Endothelial cell of umbilical vein (primary cell): ENCODE measurements at regions not wholly inside any gene's neighbourhood (a gene's known extent, or its start where the extent isn't known, plus 50 kb on each side); places are given as distances from the start of the nearest gene placed in this dataset.

Experiments used
- BruUV-seq: library from RNA; stranded (reverse); fragments of 400-500 nt; replicated peaks from 2 replicates; lab custom pipeline; 2021; lab: Mats Ljungman, UMichigan
- CTCF ChIA-PET: fragments of 300-600, 350-600 bp; sonication (Branson Sonifier 250); formaldehyde crosslinking; loops from one replicate; lab custom pipeline; 2021; ENCODE audit warnings: antibody characterized with exemption, inconsistent platforms; lab: Charles Lee
- POLR2A ChIA-PET: fragments of 300-600, 350-600 bp; sonication (Branson Sonifier 250); formaldehyde crosslinking; loops from one replicate; lab custom pipeline; 2021; ENCODE audit warnings: antibody characterized with exemption, inconsistent platforms; lab: Charles Lee
- DNase-seq: peaks from one replicate; pipeline ENCODE4 v3.0.0-alpha.2; 2011; ENCODE audit warnings: low read depth, low spot score
- FAIRE-seq: peaks from 2 replicates; lab custom pipeline; 2011; peaks lifted over from hg19 to GRCh38; lab: Jason Lieb, UNC
- H2AFZ ChIP-seq: 2 replicates; pipeline ENCODE4 v1.6.0; 2012; ENCODE audit warnings: low read depth, low read length, control low read depth, inconsistent platforms
- H3K27ac ChIP-seq: 2 replicates; pipeline ENCODE4 v1.5.1; 2011; ENCODE audit warnings: low read depth, mild to moderate bottlenecking, control low read depth, low read length, moderate library complexity; ENCODE audit not compliant: insufficient read depth
- H3K27me3 ChIP-seq, 2 experiments: 2 replicates each; pipeline versions ENCODE4 v1.6.0 to v1.6.1; 2011; ENCODE audit warnings: low read length in 2 of 2, mixed read lengths in 1 of 2; ENCODE audit not compliant: control insufficient read depth in 2 of 2, insufficient read depth in 2 of 2
- H3K36me3 ChIP-seq, 2 experiments: 2 replicates in 1 of 2; 3 replicates in 1 of 2; pipeline ENCODE4 v1.5.1; 2011; ENCODE audit warnings: low read length in 2 of 2, mild to moderate bottlenecking in 1 of 2, moderate library complexity in 1 of 2; ENCODE audit not compliant: control insufficient read depth in 2 of 2, insufficient read depth in 2 of 2; ENCODE audit errors: extremely low read depth in 1 of 2
- H3K4me1 ChIP-seq: 3 replicates; pipeline ENCODE4 v1.5.1; 2011; ENCODE audit warnings: mild to moderate bottlenecking, low read length; ENCODE audit not compliant: control insufficient read depth, insufficient read depth; ENCODE audit errors: extremely low read depth
- H3K4me2 ChIP-seq: 2 replicates; pipeline ENCODE4 v1.6.1; 2011; ENCODE audit warnings: low read length, control low read depth, mixed read lengths; ENCODE audit not compliant: insufficient read depth
- H3K4me3 ChIP-seq, 3 experiments: fragments of 200-600 bp in 1 of 3; sonication (generic), shearing (Covaris generic) in 1 of 3; replicated peaks in 1 of 3; 2 replicates each; pipeline ENCODE4 v1.5.1; 2011 to 2016; ENCODE audit warnings: control low read depth in 3 of 3, low read length in 3 of 3, mild to moderate bottlenecking in 2 of 3, inconsistent platforms in 1 of 3, low read depth in 1 of 3, moderate library complexity in 1 of 3; ENCODE audit not compliant: insufficient read depth in 1 of 3
- H3K79me2 ChIP-seq: 2 replicates; pipeline ENCODE4 v1.6.0; 2012; ENCODE audit warnings: low read length, inconsistent platforms; ENCODE audit not compliant: control insufficient read depth, insufficient read depth
- H3K9ac ChIP-seq: replicated peaks from 2 replicates; pipeline ENCODE3; 2011; ENCODE audit warnings: low read length, control low read depth; ENCODE audit not compliant: insufficient read depth; ENCODE audit errors: extremely low read depth
- H3K9me1 ChIP-seq: replicated peaks from 3 replicates; pipeline ENCODE4 v1.6.0; 2011; ENCODE audit warnings: mild to moderate bottlenecking, low read length; ENCODE audit not compliant: control insufficient read depth, insufficient read depth; ENCODE audit errors: extremely low read depth
- H3K9me3 ChIP-seq: replicated peaks from 2 replicates; pipeline ENCODE4 v1.5.1; 2012; ENCODE audit warnings: low read length, inconsistent platforms; ENCODE audit not compliant: control insufficient read depth, insufficient read depth
- H4K20me1 ChIP-seq: replicated peaks from 2 replicates; pipeline ENCODE3; 2011; ENCODE audit warnings: mild to moderate bottlenecking, low read length; ENCODE audit not compliant: control insufficient read depth, insufficient read depth; ENCODE audit errors: extremely low read depth
- EZH2 ChIP-seq: IDR thresholded peaks from 2 replicates; pipeline ENCODE4 v1.6.1; 2012; ENCODE audit warnings: borderline replicate concordance, low read depth, mild to moderate bottlenecking, moderate library complexity, low read length, inconsistent platforms; ENCODE audit not compliant: severe bottlenecking
- FOS ChIP-seq: IDR thresholded peaks from 2 replicates; pipeline ENCODE4 v1.6.1; 2011; ENCODE audit warnings: mild to moderate bottlenecking, low read length, moderate library complexity, borderline replicate concordance; ENCODE audit not compliant: insufficient read depth
- GATA2 ChIP-seq: IDR thresholded peaks from 2 replicates; pipeline ENCODE4 v1.7.0; 2011; ENCODE audit warnings: low read depth, mild to moderate bottlenecking, moderate library complexity, mixed read lengths, low read length; ENCODE audit not compliant: insufficient read length, insufficient read depth
- JUN ChIP-seq: IDR thresholded peaks from 2 replicates; pipeline ENCODE4 v1.6.1; 2011; ENCODE audit warnings: borderline replicate concordance, low read depth; ENCODE audit not compliant: insufficient read length, insufficient read depth
- MYC ChIP-seq: IDR thresholded peaks from one replicate; pipeline ENCODE4 v1.6.1; 2011; ENCODE audit warnings: mild to moderate bottlenecking, low read depth, low read length
- POLR2A ChIP-seq: IDR thresholded peaks from 2 replicates; pipeline ENCODE4 v1.6.1; 2012; ENCODE audit warnings: low read depth, mild to moderate bottlenecking, control low read depth, low read length
- POLR2AphosphoS5 ChIP-seq: IDR thresholded peaks from 2 replicates; pipeline ENCODE4 v1.6.1; 2012; ENCODE audit warnings: low read depth, mild to moderate bottlenecking, control low read depth, low read length, moderate library complexity; ENCODE audit not compliant: insufficient read depth
- dilution Hi-C: fragments of 300-500 bp; cut with MboI; formaldehyde crosslinking; loops from one replicate; pipeline ENCODE4 v1.15.0; 2019; ENCODE audit warnings: low sequenced_read_pairs; ENCODE audit not compliant: extremely low pct_ligation_motif_present
- intact Hi-C: fragments of 100-400 bp; cut with micrococcal nuclease; formaldehyde crosslinking; loops from one replicate; pipeline ENCODE4 v1.10.0; 2022
- TF ChIP-seq, protein P1 (sequence below): IDR thresholded peaks from 2 replicates; pipeline ENCODE4 v1.6.1; 2011; ENCODE audit not compliant: insufficient read depth, insufficient read length
- TF ChIP-seq, protein P2 (sequence below), 2 donors: IDR thresholded peaks; 1 replicate in 1 of 2; 2 replicates in 1 of 2; pipeline ENCODE4 v1.5.1; 2011; ENCODE audit warnings: low read length in 2 of 2, mild to moderate bottlenecking in 2 of 2, moderate library complexity in 2 of 2, control low read depth in 1 of 2, inconsistent platforms in 1 of 2, low read depth in 1 of 2; ENCODE audit not compliant: insufficient read depth in 1 of 2; ENCODE audit errors: extremely low read depth in 1 of 2

- ChIA-PET CTCF (no interaction called here), POLR2A (no interaction called here)
- TF ChIP-seq, protein P1, sequence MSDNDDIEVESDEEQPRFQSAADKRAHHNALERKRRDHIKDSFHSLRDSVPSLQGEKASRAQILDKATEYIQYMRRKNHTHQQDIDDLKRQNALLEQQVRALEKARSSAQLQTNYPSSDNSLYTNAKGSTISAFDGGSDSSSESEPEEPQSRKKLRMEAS = no peak
- TF ChIP-seq JUN (no peak), GATA2 (no peak), EZH2 (no peak), MYC (no peak), POLR2A (no peak), POLR2AphosphoS5 (no peak), FOS (no peak)
- TF ChIP-seq, protein P2, sequence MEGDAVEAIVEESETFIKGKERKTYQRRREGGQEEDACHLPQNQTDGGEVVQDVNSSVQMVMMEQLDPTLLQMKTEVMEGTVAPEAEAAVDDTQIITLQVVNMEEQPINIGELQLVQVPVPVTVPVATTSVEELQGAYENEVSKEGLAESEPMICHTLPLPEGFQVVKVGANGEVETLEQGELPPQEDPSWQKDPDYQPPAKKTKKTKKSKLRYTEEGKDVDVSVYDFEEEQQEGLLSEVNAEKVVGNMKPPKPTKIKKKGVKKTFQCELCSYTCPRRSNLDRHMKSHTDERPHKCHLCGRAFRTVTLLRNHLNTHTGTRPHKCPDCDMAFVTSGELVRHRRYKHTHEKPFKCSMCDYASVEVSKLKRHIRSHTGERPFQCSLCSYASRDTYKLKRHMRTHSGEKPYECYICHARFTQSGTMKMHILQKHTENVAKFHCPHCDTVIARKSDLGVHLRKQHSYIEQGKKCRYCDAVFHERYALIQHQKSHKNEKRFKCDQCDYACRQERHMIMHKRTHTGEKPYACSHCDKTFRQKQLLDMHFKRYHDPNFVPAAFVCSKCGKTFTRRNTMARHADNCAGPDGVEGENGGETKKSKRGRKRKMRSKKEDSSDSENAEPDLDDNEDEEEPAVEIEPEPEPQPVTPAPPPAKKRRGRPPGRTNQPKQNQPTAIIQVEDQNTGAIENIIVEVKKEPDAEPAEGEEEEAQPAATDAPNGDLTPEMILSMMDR (IDR thresholded peaks at IDR 0.05; ENCODE audit: extremely low read depth in 1 of 2, insufficient read depth in 1 of 2, low read depth in 1 of 2, low read length in 2 of 2) = no peak
- H3K9ac ChIP-seq = no peak overlapping the region
- no peaks in the 10 kb centered on the region for H3K36me3 ChIP-seq
- dilution Hi-C loops (no loop called here), intact Hi-C loops (no loop called here)
- no peak for FAIRE-seq
- DNase-seq = no peak
- H3K9me3 ChIP-seq = no peaks in the 10 kb centered on the region
- no peaks in the 10 kb centered on the region for H4K20me1 ChIP-seq
- H3K27ac ChIP-seq = no peak overlapping the region
- H3K4me2 ChIP-seq = no peak overlapping the region
- H3K4me1 ChIP-seq = no peaks in the 10 kb centered on the region
- BruUV-seq = no TSS peak
- H3K79me2 ChIP-seq = no peaks in the 10 kb centered on the region
- no peak overlapping the region for H3K4me3 ChIP-seq
- H3K9me1 ChIP-seq = no peaks in the 10 kb centered on the region
- no peak overlapping the region for H2AFZ ChIP-seq
- H3K27me3 ChIP-seq = no peaks in the 10 kb centered on the region
Measured at GRCh38 chr1:5324883-5325282, 667.3 kb downstream of the NPHP4 start.
